K562 (cell line): ENCODE measurements at regions not wholly inside any gene's neighbourhood (a gene's known extent, or its start where the extent isn't known, plus 50 kb on each side); places are given as distances from the start of the nearest gene placed in this dataset.

Source experiments
- ATAC-seq: fragments of 200-7000 bp; cut with Tn5 transposase; 3 replicates; pipeline ENCODE4 v1.9.1; 2020; ENCODE audit warnings: moderate library complexity
- BruUV-seq: library from RNA; stranded (reverse); fragments of 400-500 nt; replicated peaks from 2 replicates; lab custom pipeline; 2021; lab: Mats Ljungman, UMichigan
- CTCF ChIA-PET: fragments of 300-600 bp; formaldehyde crosslinking; extraction: SDS; loops from one replicate; lab custom pipeline; 2021; ENCODE audit warnings: low intra/inter-chr PET ratio; lab: Yijun Ruan, JAX
- POLR2A ChIA-PET: fragments of 300-600, 350-650 bp; sonication (Branson Sonifier 250); formaldehyde crosslinking; extraction: SDS; loops from one replicate; lab custom pipeline; 2021; ENCODE audit warnings: antibody characterized with exemption, inconsistent platforms; lab: Yijun Ruan, JAX
- DNase-seq, 4 experiments: peaks; one replicate each; pipeline versions ENCODE4 v3.0.0 to v3.0.0-alpha.2; 2011 to 2018; ENCODE audit warnings: low spot score in 3 of 4, mixed read lengths in 3 of 4; ENCODE audit errors: extremely low read depth in 1 of 4
- FAIRE-seq: peaks from 2 replicates; lab custom pipeline; 2011; peaks lifted over from hg19 to GRCh38; lab: Jason Lieb, UNC
- H2AFZ ChIP-seq: 2 replicates; pipeline ENCODE4 v1.6.0; 2011; ENCODE audit warnings: low read depth, low read length, control low read depth, inconsistent platforms
- H3K27ac ChIP-seq: fragments of 200-600 bp; 3 replicates; pipeline ENCODE4 v1.8.0; 2011; ENCODE audit warnings: low read depth, mild to moderate bottlenecking, control low read depth, inconsistent platforms, low read length, moderate library complexity, mixed read lengths; ENCODE audit errors: extremely low read depth
- H3K27me3 ChIP-seq, 2 experiments: fragments of 300-600 bp in 1 of 2; 2 replicates in 1 of 2; 3 replicates in 1 of 2; pipeline versions ENCODE4 v1.6.0 to v1.8.0; 2011; ENCODE audit warnings: inconsistent platforms in 2 of 2, low read length in 2 of 2, mild to moderate bottlenecking in 1 of 2, mixed read lengths in 1 of 2, moderate library complexity in 1 of 2; ENCODE audit not compliant: control insufficient read depth in 2 of 2, insufficient read depth in 2 of 2
- H3K36me3 ChIP-seq: fragments of 300-600 bp; 3 replicates; pipeline ENCODE4 v1.8.0; 2011; ENCODE audit warnings: mild to moderate bottlenecking, low read length, inconsistent platforms; ENCODE audit not compliant: control insufficient read depth, insufficient read depth
- H3K4me1 ChIP-seq, 2 experiments: fragments of 200-600 bp in 1 of 2; replicated peaks in 1 of 2; 2 replicates in 1 of 2; 3 replicates in 1 of 2; pipeline versions ENCODE4 v1.5.1 to v1.8.0; 2011; ENCODE audit warnings: inconsistent platforms in 2 of 2, low read length in 2 of 2, mild to moderate bottlenecking in 1 of 2, mixed read lengths in 1 of 2, moderate library complexity in 1 of 2; ENCODE audit not compliant: control insufficient read depth in 2 of 2, insufficient read depth in 2 of 2
- H3K4me2 ChIP-seq: 2 replicates; pipeline ENCODE4 v1.6.1; 2011; ENCODE audit warnings: low read length, control low read depth, inconsistent platforms, mixed read lengths; ENCODE audit not compliant: insufficient read depth
- H3K4me3 ChIP-seq: fragments of 200-600 bp; sonication (generic), shearing (Covaris generic); 2 replicates; pipeline ENCODE4 v1.5.1; 2016; ENCODE audit warnings: control low read depth, inconsistent platforms
- H3K79me2 ChIP-seq: fragments of 200-600 bp; 3 replicates; pipeline ENCODE4 v1.8.0; 2011; ENCODE audit warnings: low read length, inconsistent platforms; ENCODE audit not compliant: control insufficient read depth, insufficient read depth
- H3K9ac ChIP-seq, 2 experiments: 2 replicates each; pipeline versions ENCODE4 v1.6.0 to v1.6.1; 2011; ENCODE audit warnings: low read depth in 2 of 2, low read length in 2 of 2, control low read depth in 1 of 2, inconsistent platforms in 1 of 2, mild to moderate bottlenecking in 1 of 2, mixed read lengths in 1 of 2; ENCODE audit not compliant: insufficient read depth in 1 of 2
- H3K9me1 ChIP-seq: one replicate; pipeline ENCODE4 v1.6.0; 2011; ENCODE audit warnings: inconsistent platforms, mild to moderate bottlenecking, low read length, moderate library complexity; ENCODE audit not compliant: control insufficient read depth, insufficient read depth
- H3K9me3 ChIP-seq: replicated peaks from 2 replicates; pipeline ENCODE4 v1.5.1; 2011; ENCODE audit warnings: low read depth, low read length, inconsistent platforms; ENCODE audit not compliant: control insufficient read depth, insufficient read depth
- H4K20me1 ChIP-seq: replicated peaks from 2 replicates; pipeline ENCODE4 v1.6.1; 2011; ENCODE audit warnings: low read length, inconsistent platforms, mixed read lengths; ENCODE audit not compliant: control insufficient read depth, insufficient read depth
- CAMTA2 ChIP-seq: fragments of 250-450 bp; sonication (Bioruptor Pico); conservative IDR thresholded peaks from 2 replicates; pipeline ENCODE4 v1.5.1; 2022
- CBFA2T3 ChIP-seq: fragments of 450-650 bp; IDR thresholded peaks from 2 replicates; pipeline ENCODE4 v1.6.1; 2017
- CBX1 ChIP-seq: sonication (generic); IDR thresholded peaks from 2 replicates; pipeline ENCODE4 v1.6.1; 2016; ENCODE audit warnings: antibody characterized with exemption, low read depth, mild to moderate bottlenecking
- ETV5 ChIP-seq: sonication (generic); formaldehyde crosslinking; IDR thresholded peaks from 2 replicates; pipeline ENCODE4 v1.4.0; 2020; ENCODE audit warnings: low read depth, mild to moderate bottlenecking, missing genetic modification reagents
- ETV6 ChIP-seq, 3 experiments: fragments of 150-350 bp in 1 of 3; sonication (generic) in 1 of 3; formaldehyde crosslinking in 1 of 3; IDR thresholded peaks; 2 replicates each; pipeline versions ENCODE4 v1.6.1 to v1.8.0; 2014 to 2022; ENCODE audit warnings: borderline replicate concordance in 2 of 3, low read depth in 2 of 3, antibody characterized with exemption in 1 of 3, low read length in 1 of 3, mild to moderate bottlenecking in 1 of 3, missing genetic modification reagents in 1 of 3
- NR2F6 ChIP-seq: fragments of 450-650 bp; formaldehyde crosslinking; IDR thresholded peaks from 2 replicates; pipeline ENCODE4 v1.4.0; 2020; ENCODE audit warnings: mild to moderate bottlenecking
- PPARD ChIP-seq: fragments of 250-450 bp; sonication (Bioruptor Pico); IDR thresholded peaks from 2 replicates; pipeline ENCODE4 v1.8.0; 2022; ENCODE audit warnings: inconsistent platforms, mild to moderate bottlenecking, moderate library complexity
- RBM22 ChIP-seq: fragments of 200-400 bp; formaldehyde crosslinking; IDR thresholded peaks from 2 replicates; pipeline ENCODE4 v1.6.1; 2018; ENCODE audit warnings: low read length, low read depth; ENCODE audit not compliant: poor library complexity, severe bottlenecking
- RFX5 ChIP-seq: IDR thresholded peaks from 2 replicates; pipeline ENCODE4 v1.6.1; 2011; ENCODE audit warnings: low read depth, mild to moderate bottlenecking, improper control_type of control experiment, low read length
- U2AF1 ChIP-seq: fragments of 200-400 bp; formaldehyde crosslinking; optimal IDR thresholded peaks from 2 replicates; pipeline ENCODE3; 2017; ENCODE audit warnings: mild to moderate bottlenecking, low read depth, low read length, moderate library complexity
- in situ Hi-C: fragments of 300-500 bp; cut with MboI; formaldehyde crosslinking; loops from 4 replicates; pipeline ENCODE4 v1.15.0; 2018; ENCODE audit warnings: inconsistent platforms, mixed read lengths
- intact Hi-C: fragments of 100-400 bp; cut with micrococcal nuclease; formaldehyde crosslinking; loops from 2 replicates; pipeline ENCODE4 v1.14.2; 2022
- TF ChIP-seq, protein P1 (sequence below): sonication (generic); formaldehyde crosslinking; IDR thresholded peaks from 2 replicates; pipeline ENCODE4 v1.8.0; 2022; ENCODE audit warnings: missing genetic modification reagents, mild to moderate bottlenecking, borderline replicate concordance
- TF ChIP-seq, protein P2 (sequence below): fragments of 250-450 bp; sonication (Bioruptor Pico); IDR thresholded peaks from 2 replicates; pipeline ENCODE4 v1.5.0; 2020; ENCODE audit warnings: mild to moderate bottlenecking
- TF ChIP-seq, protein P3 (sequence below): sonication (generic); formaldehyde crosslinking; IDR thresholded peaks from 2 replicates; pipeline ENCODE4 v1.8.0; 2023; ENCODE audit warnings: mild to moderate bottlenecking, missing genetic modification reagents

DNA sequence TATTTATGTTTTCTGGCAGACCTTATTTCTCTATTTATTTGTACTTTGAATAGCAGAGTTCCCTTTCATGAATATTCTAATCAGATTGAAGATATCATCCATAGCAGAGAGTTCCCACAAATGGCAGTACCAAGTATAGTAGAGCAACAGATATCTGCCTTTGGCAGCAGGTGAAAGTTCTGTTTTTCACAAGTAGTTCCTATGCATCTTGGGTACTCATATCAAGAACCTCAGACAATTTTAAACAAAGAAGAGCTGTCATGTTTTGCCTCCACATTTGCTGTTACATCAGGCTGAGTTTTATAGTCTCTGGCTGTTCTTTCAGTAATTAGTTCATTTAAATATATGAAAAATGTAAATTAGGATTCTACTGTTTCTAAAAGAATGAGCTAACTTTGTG lies 252.0 kb downstream of the KCNC2 start:
- no peak for DNase-seq
- Histone ChIP-seq H3K79me2 (no peaks in the 10 kb centered on the region), H3K9ac (no peak overlapping the region), H3K27ac (no peak overlapping the region), H3K4me2 (no peak overlapping the region), H3K9me1 (no peaks in the 10 kb centered on the region), H3K4me3 (no peak overlapping the region)
- POLR2A ChIA-PET = no interaction called here
- intact Hi-C loops (no loop called here), in situ Hi-C loops (no loop called here)
- TF ChIP-seq, protein P1, sequence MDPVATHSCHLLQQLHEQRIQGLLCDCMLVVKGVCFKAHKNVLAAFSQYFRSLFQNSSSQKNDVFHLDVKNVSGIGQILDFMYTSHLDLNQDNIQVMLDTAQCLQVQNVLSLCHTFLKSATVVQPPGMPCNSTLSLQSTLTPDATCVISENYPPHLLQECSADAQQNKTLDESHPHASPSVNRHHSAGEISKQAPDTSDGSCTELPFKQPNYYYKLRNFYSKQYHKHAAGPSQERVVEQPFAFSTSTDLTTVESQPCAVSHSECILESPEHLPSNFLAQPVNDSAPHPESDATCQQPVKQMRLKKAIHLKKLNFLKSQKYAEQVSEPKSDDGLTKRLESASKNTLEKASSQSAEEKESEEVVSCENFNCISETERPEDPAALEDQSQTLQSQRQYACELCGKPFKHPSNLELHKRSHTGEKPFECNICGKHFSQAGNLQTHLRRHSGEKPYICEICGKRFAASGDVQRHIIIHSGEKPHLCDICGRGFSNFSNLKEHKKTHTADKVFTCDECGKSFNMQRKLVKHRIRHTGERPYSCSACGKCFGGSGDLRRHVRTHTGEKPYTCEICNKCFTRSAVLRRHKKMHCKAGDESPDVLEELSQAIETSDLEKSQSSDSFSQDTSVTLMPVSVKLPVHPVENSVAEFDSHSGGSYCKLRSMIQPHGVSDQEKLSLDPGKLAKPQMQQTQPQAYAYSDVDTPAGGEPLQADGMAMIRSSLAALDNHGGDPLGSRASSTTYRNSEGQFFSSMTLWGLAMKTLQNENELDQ (CRISPR knock-in tag) = no peak
- TF ChIP-seq NR2F6 (CRISPR knock-in tag) (no peak), ETV5 (no peak), U2AF1 (no peak), ETV6 (IDR thresholded peaks at IDR 0.05; ENCODE audit: borderline replicate concordance in 1 of 2, low read depth in 2 of 2, low read length in 1 of 2) (no peak), ETV6 (CRISPR knock-in tag; IDR thresholded peaks at IDR 0.05; ENCODE audit: borderline replicate concordance) (no peak), CAMTA2 (CRISPR knock-in tag) (no peak), RBM22 (no peak), CBX1 (no peak), CBFA2T3 (no peak), PPARD (CRISPR knock-in tag) (no peak), RFX5 (no peak)
- TF ChIP-seq, protein P2, sequence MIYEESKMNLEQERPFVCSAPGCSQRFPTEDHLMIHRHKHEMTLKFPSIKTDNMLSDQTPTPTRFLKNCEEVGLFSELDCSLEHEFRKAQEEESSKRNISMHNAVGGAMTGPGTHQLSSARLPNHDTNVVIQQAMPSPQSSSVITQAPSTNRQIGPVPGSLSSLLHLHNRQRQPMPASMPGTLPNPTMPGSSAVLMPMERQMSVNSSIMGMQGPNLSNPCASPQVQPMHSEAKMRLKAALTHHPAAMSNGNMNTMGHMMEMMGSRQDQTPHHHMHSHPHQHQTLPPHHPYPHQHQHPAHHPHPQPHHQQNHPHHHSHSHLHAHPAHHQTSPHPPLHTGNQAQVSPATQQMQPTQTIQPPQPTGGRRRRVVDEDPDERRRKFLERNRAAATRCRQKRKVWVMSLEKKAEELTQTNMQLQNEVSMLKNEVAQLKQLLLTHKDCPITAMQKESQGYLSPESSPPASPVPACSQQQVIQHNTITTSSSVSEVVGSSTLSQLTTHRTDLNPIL (CRISPR knock-in tag) = no peak
- TF ChIP-seq, protein P3, sequence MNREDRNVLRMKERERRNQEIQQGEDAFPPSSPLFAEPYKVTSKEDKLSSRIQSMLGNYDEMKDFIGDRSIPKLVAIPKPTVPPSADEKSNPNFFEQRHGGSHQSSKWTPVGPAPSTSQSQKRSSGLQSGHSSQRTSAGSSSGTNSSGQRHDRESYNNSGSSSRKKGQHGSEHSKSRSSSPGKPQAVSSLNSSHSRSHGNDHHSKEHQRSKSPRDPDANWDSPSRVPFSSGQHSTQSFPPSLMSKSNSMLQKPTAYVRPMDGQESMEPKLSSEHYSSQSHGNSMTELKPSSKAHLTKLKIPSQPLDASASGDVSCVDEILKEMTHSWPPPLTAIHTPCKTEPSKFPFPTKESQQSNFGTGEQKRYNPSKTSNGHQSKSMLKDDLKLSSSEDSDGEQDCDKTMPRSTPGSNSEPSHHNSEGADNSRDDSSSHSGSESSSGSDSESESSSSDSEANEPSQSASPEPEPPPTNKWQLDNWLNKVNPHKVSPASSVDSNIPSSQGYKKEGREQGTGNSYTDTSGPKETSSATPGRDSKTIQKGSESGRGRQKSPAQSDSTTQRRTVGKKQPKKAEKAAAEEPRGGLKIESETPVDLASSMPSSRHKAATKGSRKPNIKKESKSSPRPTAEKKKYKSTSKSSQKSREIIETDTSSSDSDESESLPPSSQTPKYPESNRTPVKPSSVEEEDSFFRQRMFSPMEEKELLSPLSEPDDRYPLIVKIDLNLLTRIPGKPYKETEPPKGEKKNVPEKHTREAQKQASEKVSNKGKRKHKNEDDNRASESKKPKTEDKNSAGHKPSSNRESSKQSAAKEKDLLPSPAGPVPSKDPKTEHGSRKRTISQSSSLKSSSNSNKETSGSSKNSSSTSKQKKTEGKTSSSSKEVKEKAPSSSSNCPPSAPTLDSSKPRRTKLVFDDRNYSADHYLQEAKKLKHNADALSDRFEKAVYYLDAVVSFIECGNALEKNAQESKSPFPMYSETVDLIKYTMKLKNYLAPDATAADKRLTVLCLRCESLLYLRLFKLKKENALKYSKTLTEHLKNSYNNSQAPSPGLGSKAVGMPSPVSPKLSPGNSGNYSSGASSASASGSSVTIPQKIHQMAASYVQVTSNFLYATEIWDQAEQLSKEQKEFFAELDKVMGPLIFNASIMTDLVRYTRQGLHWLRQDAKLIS = no peak
- TF ChIP-seq, all 486 proteins: peak for 0
- Histone ChIP-seq H4K20me1 (no peaks in the 10 kb centered on the region), H3K36me3 (no peaks in the 10 kb centered on the region), H3K9me3 (no peaks in the 10 kb centered on the region), H3K4me1 (no peaks in the 10 kb centered on the region), H3K27me3 (no peaks in the 10 kb centered on the region), H2AFZ (no peak overlapping the region)
- CTCF ChIA-PET = no interaction called here
- no TSS peak for BruUV-seq
- FAIRE-seq (no peak), ATAC-seq (no peak)
